Loucy (cell line): ENCODE measurements at regions not wholly inside any gene's neighbourhood (a gene's known extent, or its start where the extent isn't known, plus 50 kb on each side); places are given as distances from the start of the nearest gene placed in this dataset.

Experiments
- H2AFZ ChIP-seq: fragments of 200-600 bp; sonication (generic); 2 replicates; pipeline ENCODE4 v1.6.0; 2016; ENCODE audit warnings: antibody characterized with exemption, mild to moderate bottlenecking, low read length, moderate library complexity
- H3F3A ChIP-seq: fragments of 200-600 bp; 2 replicates; pipeline ENCODE4 v1.6.0; 2016; ENCODE audit warnings: antibody characterized with exemption, low read depth, mild to moderate bottlenecking
- H3K27me3 ChIP-seq: fragments of 200-600 bp; sonication (generic); 2 replicates; pipeline ENCODE4 v1.6.1; 2014; ENCODE audit warnings: low read length, mild to moderate bottlenecking; ENCODE audit not compliant: insufficient read depth, poor library complexity, severe bottlenecking
- H3K36me3 ChIP-seq: fragments of 200-600 bp; sonication (generic); 2 replicates; pipeline ENCODE4 v1.6.1; 2016; ENCODE audit warnings: low read length; ENCODE audit not compliant: insufficient read depth
- H3K4me1 ChIP-seq: fragments of 200-600 bp; sonication (generic); 2 replicates; pipeline ENCODE4 v1.5.1; 2014; ENCODE audit warnings: low read length, mild to moderate bottlenecking; ENCODE audit not compliant: insufficient read depth, poor library complexity, severe bottlenecking
- H3K4me2 ChIP-seq: fragments of 200-600 bp; sonication (generic); 2 replicates; pipeline ENCODE4 v1.6.0; 2014; ENCODE audit warnings: antibody characterized with exemption, low read length, low read depth, mild to moderate bottlenecking; ENCODE audit not compliant: poor library complexity, severe bottlenecking
- H3K4me3 ChIP-seq: fragments of 200-600 bp; sonication (generic); 2 replicates; pipeline ENCODE4 v1.5.1; 2014; ENCODE audit warnings: low read length, mild to moderate bottlenecking, mixed read lengths; ENCODE audit not compliant: poor library complexity, severe bottlenecking
- H3K79me2 ChIP-seq: fragments of 200-600 bp; sonication (generic); 2 replicates; pipeline ENCODE4 v1.6.1; 2014; ENCODE audit warnings: low read length; ENCODE audit not compliant: insufficient read depth
- H3K9ac ChIP-seq: fragments of 200-600 bp; sonication (generic); 2 replicates; pipeline ENCODE4 v1.6.0; 2014; ENCODE audit warnings: mild to moderate bottlenecking, low read depth, low read length, moderate library complexity; ENCODE audit not compliant: poor library complexity, severe bottlenecking
- H3K9me2 ChIP-seq: fragments of 200-600 bp; sonication (generic); replicated peaks from 2 replicates; pipeline ENCODE4 v1.6.1; 2016; ENCODE audit warnings: low read depth, low read length, mixed read lengths
- H3K9me3 ChIP-seq: fragments of 200-600 bp; sonication (generic); 2 replicates; pipeline ENCODE4 v1.6.1; 2014; ENCODE audit warnings: mild to moderate bottlenecking, antibody characterized with exemption, low read length, low read depth; ENCODE audit not compliant: insufficient read depth
- H4K20me1 ChIP-seq: fragments of 200-600 bp; sonication (generic); 2 replicates; pipeline ENCODE4 v1.6.0; 2014; ENCODE audit warnings: antibody characterized with exemption, low read length, mild to moderate bottlenecking; ENCODE audit not compliant: insufficient read depth, poor library complexity, severe bottlenecking
- EZH2phosphoT487 ChIP-seq: fragments of 200-600 bp; IDR thresholded peaks from 2 replicates; pipeline ENCODE4 v1.6.1; 2018; ENCODE audit warnings: antibody characterized with exemption, mild to moderate bottlenecking, moderate library complexity, borderline replicate concordance
- TF ChIP-seq, protein P1 (sequence below): fragments of 200-600 bp; sonication (generic); conservative IDR thresholded peaks from 2 replicates; pipeline ENCODE4 v1.5.1; 2014; ENCODE audit warnings: mild to moderate bottlenecking, antibody characterized with exemption, low read length

DNA sequence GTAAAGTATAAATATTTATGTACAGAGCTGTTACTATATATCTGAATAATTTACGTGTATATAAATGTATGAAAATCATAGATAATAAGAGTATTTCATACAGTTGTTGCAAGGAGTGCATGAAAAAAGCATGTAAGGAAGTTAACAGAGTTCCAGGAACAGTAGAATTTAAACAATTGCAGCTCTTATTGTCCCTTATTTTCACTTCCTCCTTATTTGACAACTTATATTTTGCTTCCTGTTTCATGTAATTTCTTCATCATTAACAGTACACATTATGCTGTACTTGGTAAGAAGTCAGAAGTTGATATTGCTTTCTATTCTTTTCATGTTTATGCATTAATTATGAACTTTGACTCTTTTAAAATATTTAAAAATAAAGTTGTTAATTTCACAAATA, 681.5 kb downstream of the LRRIQ3 start:
- H3K27me3 ChIP-seq, result no peaks in the 10 kb centered on the region
- H3K9me3 ChIP-seq, result no peaks in the 10 kb centered on the region
- TF ChIP-seq, protein P1, sequence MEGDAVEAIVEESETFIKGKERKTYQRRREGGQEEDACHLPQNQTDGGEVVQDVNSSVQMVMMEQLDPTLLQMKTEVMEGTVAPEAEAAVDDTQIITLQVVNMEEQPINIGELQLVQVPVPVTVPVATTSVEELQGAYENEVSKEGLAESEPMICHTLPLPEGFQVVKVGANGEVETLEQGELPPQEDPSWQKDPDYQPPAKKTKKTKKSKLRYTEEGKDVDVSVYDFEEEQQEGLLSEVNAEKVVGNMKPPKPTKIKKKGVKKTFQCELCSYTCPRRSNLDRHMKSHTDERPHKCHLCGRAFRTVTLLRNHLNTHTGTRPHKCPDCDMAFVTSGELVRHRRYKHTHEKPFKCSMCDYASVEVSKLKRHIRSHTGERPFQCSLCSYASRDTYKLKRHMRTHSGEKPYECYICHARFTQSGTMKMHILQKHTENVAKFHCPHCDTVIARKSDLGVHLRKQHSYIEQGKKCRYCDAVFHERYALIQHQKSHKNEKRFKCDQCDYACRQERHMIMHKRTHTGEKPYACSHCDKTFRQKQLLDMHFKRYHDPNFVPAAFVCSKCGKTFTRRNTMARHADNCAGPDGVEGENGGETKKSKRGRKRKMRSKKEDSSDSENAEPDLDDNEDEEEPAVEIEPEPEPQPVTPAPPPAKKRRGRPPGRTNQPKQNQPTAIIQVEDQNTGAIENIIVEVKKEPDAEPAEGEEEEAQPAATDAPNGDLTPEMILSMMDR, result no peak
- TF ChIP-seq EZH2phosphoT487, result no peak
- no peaks in the 10 kb centered on the region for H3K9me2 ChIP-seq
- H3F3A ChIP-seq, result no peaks in the 10 kb centered on the region
- no peaks in the 10 kb centered on the region for H3K36me3 ChIP-seq
- H4K20me1 ChIP-seq, result no peaks in the 10 kb centered on the region
- no peaks in the 10 kb centered on the region for H3K4me1 ChIP-seq
- H3K9ac ChIP-seq, result no peak overlapping the region
- H3K4me2 ChIP-seq, result no peak overlapping the region
- peak overlapping the region; percentile 24; the same call in 1 of the 2 replicates for H2AFZ ChIP-seq
- H3K79me2 ChIP-seq, result no peaks in the 10 kb centered on the region
- no peak overlapping the region for H3K4me3 ChIP-seq

DNA sequence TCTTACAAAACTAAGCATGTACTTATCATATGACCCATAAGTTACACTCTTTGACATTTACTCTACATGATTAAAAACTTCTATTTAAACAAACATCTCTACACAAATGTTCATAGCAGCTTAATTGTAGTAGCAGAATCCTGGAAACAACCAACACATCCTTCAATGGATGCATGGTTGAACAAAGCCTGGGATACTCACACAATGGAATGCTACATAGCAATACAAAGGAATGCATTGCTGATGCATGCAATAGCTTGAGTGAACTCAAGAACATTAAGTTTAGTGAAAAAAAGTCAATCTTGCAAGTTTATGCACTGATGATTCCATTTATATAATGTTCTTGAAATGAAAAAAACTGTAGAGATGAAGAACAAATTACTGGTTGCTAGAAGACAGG, 686.9 kb downstream of the LRRIQ3 start:
- H3K4me2 ChIP-seq, result no peak overlapping the region
- H3K9me3 ChIP-seq, result no peaks in the 10 kb centered on the region
- no peaks in the 10 kb centered on the region for H4K20me1 ChIP-seq
- H3K79me2 ChIP-seq, result no peaks in the 10 kb centered on the region
- H3K9me2 ChIP-seq, result no peaks in the 10 kb centered on the region
- H2AFZ ChIP-seq, result no peak overlapping the region
- H3K9ac ChIP-seq, result no peak overlapping the region
- H3F3A ChIP-seq, result no peaks in the 10 kb centered on the region
- H3K4me3 ChIP-seq, result no peak overlapping the region
- H3K27me3 ChIP-seq, result no peaks in the 10 kb centered on the region
- no peaks in the 10 kb centered on the region for H3K36me3 ChIP-seq
- H3K4me1 ChIP-seq, result no peaks in the 10 kb centered on the region
- no peak for TF ChIP-seq EZH2phosphoT487
- TF ChIP-seq, protein P1, result no peak

GRCh38 chr1:73500154-73500553, 697.8 kb downstream of the LRRIQ3 start:
- no peaks in the 10 kb centered on the region for H3K4me1 ChIP-seq
- no peak overlapping the region for H2AFZ ChIP-seq
- TF ChIP-seq EZH2phosphoT487, result no peak
- TF ChIP-seq, protein P1, result no peak

More at GRCh38 chr1:73500154-73500553, 697.8 kb downstream of the LRRIQ3 start:
- no peaks in the 10 kb centered on the region for H3K36me3 ChIP-seq
- H3K9ac ChIP-seq, result no peak overlapping the region
- H3K4me3 ChIP-seq, result no peak overlapping the region
- H3K9me3 ChIP-seq, result no peaks in the 10 kb centered on the region
- H3K27me3 ChIP-seq, result no peaks in the 10 kb centered on the region
- H4K20me1 ChIP-seq, result no peaks in the 10 kb centered on the region
- H3K79me2 ChIP-seq, result no peaks in the 10 kb centered on the region
- no peaks in the 10 kb centered on the region for H3F3A ChIP-seq
- 0 out of 2 replicates have a peak, but pooled peaks cover 5% of the 10 kb centered on the region for H3K9me2 ChIP-seq
- H3K4me2 ChIP-seq, result no peak overlapping the region
